Activated T-helper 1 cell treated with anti-CD3 and anti-CD28 coated beads, Interleukin-12 subunit alpha, Interleukin-12 subunit beta, Interleukin-2, Interleukin-4 antibody, amounts not matched to agents 30 ng/mL and 10 ng/mL and 1 ng/mL, durations not matched to agents 14 hours and 24 hours and 36 hours (primary cell): ENCODE measurements at regions not wholly inside any gene's neighbourhood (a gene's known extent, or its start where the extent isn't known, plus 50 kb on each side); places are given as distances from the start of the nearest gene placed in this dataset.
"Not testable (repeated sequence)": the region's sequence is repeated elsewhere in the genome, so short reads cannot be mapped to it uniquely, and the experiment has no call there.

ENCODE experiments used
- DNase-seq: peaks from one replicate; pipeline ENCODE4 v3.0.0; 2021; ENCODE audit warnings: low spot score
- H3K27ac Mint-ChIP-seq: one replicate; pipeline ENCODE4 v1.8.0; 2021; ENCODE audit warnings: mild to moderate bottlenecking, mixed read lengths
- H3K27me3 Mint-ChIP-seq: one replicate; pipeline ENCODE4 v1.8.0; 2022; ENCODE audit warnings: mild to moderate bottlenecking, moderate library complexity, mixed read lengths; ENCODE audit not compliant: insufficient read depth
- H3K36me3 Mint-ChIP-seq: one replicate; pipeline ENCODE4 v1.8.0; 2021; ENCODE audit warnings: low read depth, mixed read lengths
- H3K4me1 Mint-ChIP-seq: one replicate; pipeline ENCODE4 v1.8.0; 2021; ENCODE audit warnings: low read depth, mixed read lengths
- H3K4me3 Mint-ChIP-seq: one replicate; pipeline ENCODE4 v1.8.0; 2021; ENCODE audit warnings: mild to moderate bottlenecking, moderate library complexity, mixed read lengths
- H3K9me3 Mint-ChIP-seq: one replicate; pipeline ENCODE4 v1.8.0; 2021; ENCODE audit warnings: mixed read lengths
- intact Hi-C: fragments of 100-400 bp; cut with micrococcal nuclease; formaldehyde crosslinking; loops from one replicate; pipeline ENCODE4 v1.15.1; 2024

- intact Hi-C loops = no loop called here
- H3K36me3 Mint-ChIP-seq = no peaks in the 10 kb centered on the region
- no peaks in the 10 kb centered on the region for H3K9me3 Mint-ChIP-seq
- H3K4me1 Mint-ChIP-seq = no peaks in the 10 kb centered on the region
- no peaks in the 10 kb centered on the region for H3K27me3 Mint-ChIP-seq
- H3K27ac Mint-ChIP-seq = no peak overlapping the region
- no peak for DNase-seq
- H3K4me3 Mint-ChIP-seq = no peak overlapping the region
Measured at GRCh38 chr4:176611381-176611780, 181.3 kb downstream of the VEGFC start.

DNA sequence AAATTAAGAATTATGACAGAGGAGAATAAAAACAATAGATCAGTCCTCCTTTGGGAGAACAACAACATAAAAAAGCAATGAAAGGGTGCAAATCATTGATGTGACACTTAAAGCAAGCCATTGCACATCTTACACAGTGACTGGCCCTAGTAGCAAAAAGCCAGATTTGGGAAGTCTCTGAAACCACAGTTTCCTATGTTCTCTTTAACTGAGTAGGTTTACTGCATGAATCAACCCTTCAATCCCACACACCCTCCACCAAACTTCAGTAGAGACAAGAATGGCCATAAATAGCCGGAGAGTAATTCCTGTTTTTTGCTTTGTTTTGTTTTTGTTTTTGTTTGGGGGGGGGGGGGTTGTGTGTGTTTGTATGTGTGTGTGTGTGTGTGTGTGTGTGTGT, 180.8 kb downstream of the VEGFC start:
- Mint-ChIP-seq H3K9me3 (no peaks in the 10 kb centered on the region), H3K27ac (no peak overlapping the region), H3K27me3 (no peaks in the 10 kb centered on the region), H3K4me1 (no peaks in the 10 kb centered on the region), H3K4me3 (no peak overlapping the region), H3K36me3 (no peaks in the 10 kb centered on the region)
- intact Hi-C loops = no loop called here
- no peak for DNase-seq

DNA sequence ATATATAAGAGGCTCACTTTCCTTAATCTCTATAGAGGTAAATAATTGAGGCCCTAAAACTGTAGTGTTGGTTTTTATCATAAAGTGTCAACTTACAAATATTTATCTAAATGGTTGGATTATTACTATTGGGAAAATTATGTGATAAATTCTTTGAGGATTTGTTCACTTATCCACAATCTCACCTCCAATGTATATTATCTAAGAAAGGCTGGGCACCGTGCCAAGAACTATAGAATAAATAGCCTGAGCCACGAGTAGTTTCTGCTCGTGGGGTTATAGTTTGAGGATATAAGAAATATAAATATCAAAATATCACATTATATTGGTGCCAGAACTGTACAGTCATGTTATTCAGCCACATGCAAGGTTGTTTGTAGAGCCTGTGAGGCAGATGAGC, 177.9 kb downstream of the VEGFC start:
- no peaks in the 10 kb centered on the region for H3K27me3 Mint-ChIP-seq
- DNase-seq = no peak
- H3K27ac Mint-ChIP-seq = no peak overlapping the region
- no peaks in the 10 kb centered on the region for H3K9me3 Mint-ChIP-seq
- H3K4me1 Mint-ChIP-seq = no peaks in the 10 kb centered on the region
- intact Hi-C loops = no loop called here
- H3K4me3 Mint-ChIP-seq = no peak overlapping the region
- no peaks in the 10 kb centered on the region for H3K36me3 Mint-ChIP-seq

DNA sequence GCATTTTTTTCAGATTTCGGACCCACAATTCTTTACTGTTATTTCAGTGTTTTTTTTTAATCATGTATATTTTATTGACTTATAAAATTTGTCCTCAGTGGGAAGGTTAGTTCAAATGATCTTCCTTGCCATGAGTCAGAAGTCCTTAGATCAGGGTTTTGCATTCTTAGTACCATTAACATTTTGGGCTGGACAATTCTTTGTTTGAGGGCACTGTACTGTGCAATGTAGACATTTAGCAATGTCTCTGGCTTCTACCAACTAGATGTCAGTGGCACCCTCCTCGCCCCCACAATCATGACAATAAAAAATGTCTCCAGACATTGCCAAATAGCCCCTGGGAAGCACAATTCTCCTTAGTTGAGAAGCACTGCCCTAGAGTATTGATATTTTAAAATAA, 176.6 kb downstream of the VEGFC start:
- no peak overlapping the region for H3K4me3 Mint-ChIP-seq

DNA sequence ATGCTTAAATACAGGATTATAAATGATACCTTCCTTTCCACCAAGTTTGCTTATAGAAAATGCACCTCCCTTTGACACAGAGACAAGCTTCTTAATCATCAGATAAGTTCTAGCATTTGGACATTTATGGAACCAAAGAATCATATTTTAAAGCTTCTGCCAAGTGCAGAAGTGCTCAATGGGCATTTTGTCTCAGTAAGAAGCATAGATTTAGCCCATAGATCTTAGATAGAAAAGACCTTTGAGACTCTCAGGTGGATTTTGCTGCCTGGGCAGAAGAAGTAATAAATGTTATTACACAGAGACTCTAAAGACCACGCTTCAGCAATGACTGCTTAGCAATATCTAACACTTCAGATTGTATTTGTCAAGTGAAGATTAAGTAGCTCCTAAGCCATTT, 174.6 kb downstream of the VEGFC start:
- no peak overlapping the region for H3K27ac Mint-ChIP-seq
- H3K36me3 Mint-ChIP-seq = no peaks in the 10 kb centered on the region
- no peaks in the 10 kb centered on the region for H3K27me3 Mint-ChIP-seq
- intact Hi-C loops = no loop called here
- no peak overlapping the region for H3K4me3 Mint-ChIP-seq
- DNase-seq = no peak
- no peaks in the 10 kb centered on the region for H3K9me3 Mint-ChIP-seq
- no peaks in the 10 kb centered on the region for H3K4me1 Mint-ChIP-seq

More for the DNA sequence above, 176.6 kb downstream of the VEGFC start:
- H3K9me3 Mint-ChIP-seq = no peaks in the 10 kb centered on the region
- intact Hi-C loops = no loop called here
- no peaks in the 10 kb centered on the region for H3K36me3 Mint-ChIP-seq
- H3K27me3 Mint-ChIP-seq = no peaks in the 10 kb centered on the region
- H3K4me1 Mint-ChIP-seq = no peaks in the 10 kb centered on the region
- H3K27ac Mint-ChIP-seq = no peak overlapping the region
- no peak for DNase-seq

DNA sequence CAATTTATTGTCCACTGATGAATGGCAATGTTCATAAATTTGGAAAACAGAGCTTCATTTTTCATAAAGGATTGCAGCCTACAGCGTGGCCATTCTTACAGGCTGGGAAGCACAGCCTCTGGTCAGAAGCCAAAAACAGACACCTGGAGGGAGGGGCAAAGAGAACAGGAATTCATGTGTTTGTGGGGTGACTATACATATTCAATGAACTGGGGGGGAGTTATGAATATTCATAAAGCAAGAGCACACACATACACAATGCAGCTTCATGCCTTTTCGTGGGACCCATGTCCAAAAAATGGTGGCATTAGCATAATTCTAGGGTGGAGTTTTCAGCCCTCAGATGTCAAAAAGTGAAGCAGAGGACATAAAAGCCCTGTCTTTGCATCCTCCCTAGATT, 173.3 kb downstream of the VEGFC start:
- no peaks in the 10 kb centered on the region for H3K36me3 Mint-ChIP-seq
- intact Hi-C loops = no loop called here
- DNase-seq = no peak
- H3K4me1 Mint-ChIP-seq = no peaks in the 10 kb centered on the region
- no peak overlapping the region for H3K4me3 Mint-ChIP-seq
- no peaks in the 10 kb centered on the region for H3K27me3 Mint-ChIP-seq
- H3K27ac Mint-ChIP-seq = no peak overlapping the region
- no peaks in the 10 kb centered on the region for H3K9me3 Mint-ChIP-seq

GRCh38 chr4:176622251-176622948, 170.3 kb downstream of the VEGFC start:
- intact Hi-C loops = no loop called here
- Mint-ChIP-seq H3K27ac (no peak overlapping the region), H3K4me1 (no peaks in the 10 kb centered on the region), H3K27me3 (no peaks in the 10 kb centered on the region), H3K4me3 (no peak overlapping the region), H3K9me3 (no peaks in the 10 kb centered on the region), H3K36me3 (no peaks in the 10 kb centered on the region)
- DNase-seq = no peak

GRCh38 chr4:176624983-176625610, 167.6 kb downstream of the VEGFC start:
- H3K27me3 Mint-ChIP-seq, H3K4me1 Mint-ChIP-seq, H3K9me3 Mint-ChIP-seq, H3K36me3 Mint-ChIP-seq, H3K27ac Mint-ChIP-seq, intact Hi-C loops, DNase-seq, H3K4me3 Mint-ChIP-seq: not testable (repeated sequence)

GRCh38 chr4:176627916-176628315, 164.8 kb downstream of the VEGFC start:
- Mint-ChIP-seq H3K4me1 (no peaks in the 10 kb centered on the region), H3K4me3 (no peak overlapping the region), H3K27ac (no peak overlapping the region), H3K9me3 (no peaks in the 10 kb centered on the region), H3K27me3 (no peaks in the 10 kb centered on the region), H3K36me3 (no peaks in the 10 kb centered on the region)
- intact Hi-C loops = no loop called here
- DNase-seq = no peak

DNA sequence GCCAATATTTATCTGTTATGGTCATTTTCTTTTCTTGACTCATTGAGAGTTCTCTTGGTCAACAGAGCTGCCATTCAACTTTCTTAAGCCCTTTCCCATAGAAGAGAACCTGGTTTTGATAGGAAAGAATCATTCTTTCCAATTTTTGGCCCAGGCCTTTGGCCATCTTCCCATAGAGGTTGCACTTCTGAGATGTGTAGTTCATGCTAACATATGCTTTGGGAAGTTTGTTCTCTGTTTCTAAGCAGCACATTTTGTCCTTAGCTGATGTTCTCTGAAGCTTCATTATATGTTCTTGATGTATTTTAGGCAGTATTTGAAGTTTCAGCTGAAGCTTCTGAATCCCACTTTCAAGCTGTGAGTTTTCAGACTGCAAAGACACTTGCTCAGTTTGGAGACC, 161.1 kb downstream of the VEGFC start:
- intact Hi-C loops = loop anchor here (10.0 kb wide), 1 partner anchor 257 kb away; no protein-coding TSS in a partner anchor
- DNase-seq = no peak
- no peak overlapping the region for H3K27ac Mint-ChIP-seq
- no peaks in the 10 kb centered on the region for H3K27me3 Mint-ChIP-seq
- H3K4me3 Mint-ChIP-seq = no peak overlapping the region
- H3K36me3 Mint-ChIP-seq = no peaks in the 10 kb centered on the region
- no peaks in the 10 kb centered on the region for H3K9me3 Mint-ChIP-seq
- H3K4me1 Mint-ChIP-seq = no peaks in the 10 kb centered on the region
